ENCODE measurements at regions not wholly inside any gene's neighbourhood (a gene's known extent, or its start where the extent isn't known, plus 50 kb on each side); places are given as distances from the start of the nearest gene placed in this dataset.

DNA sequence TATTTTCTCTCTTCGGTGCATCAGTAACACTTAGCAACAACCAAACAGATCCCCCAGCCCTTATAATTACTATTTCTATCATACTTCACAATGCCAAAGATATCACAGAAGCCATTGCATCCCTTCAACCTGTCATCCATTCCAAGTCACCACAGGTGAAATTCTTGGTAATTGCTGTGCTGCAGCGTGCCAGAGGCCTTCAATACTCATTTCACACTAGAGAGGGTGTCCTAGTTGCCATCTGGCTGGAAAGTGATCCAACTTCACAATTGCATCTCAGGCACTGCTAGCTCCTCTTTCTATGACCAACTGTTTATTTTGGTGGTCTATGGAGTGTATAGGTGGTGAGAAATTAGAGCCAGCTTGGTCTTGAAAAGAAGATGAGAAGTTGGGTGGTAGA is 131.2 kb downstream of the NUP35 start:
- Histone ChIP-seq H3K9me3 (ENCODE audit: control insufficient read depth, insufficient read depth, low read length) (peaks cover under 1% of the 10 kb centered on the region; the same call in 1 of the 2 replicates), H3K4me3 (ENCODE audit: low read depth, low read length) (no peak overlapping the region), H3K27me3 (ENCODE audit: control insufficient read depth, insufficient read depth, low read length) (no peaks in the 10 kb centered on the region), H3K27ac (ENCODE audit: low read depth, low read length) (no peak overlapping the region)
- ChIA-PET CTCF (no interaction called here), POLR2A (no interaction called here)
- DNase-seq (ENCODE audit: low read depth, low spot score), result no peak
- TF ChIP-seq CTCF (IDR thresholded peaks at IDR 0.05; ENCODE audit: low read depth, low read length), result no peak

DNA sequence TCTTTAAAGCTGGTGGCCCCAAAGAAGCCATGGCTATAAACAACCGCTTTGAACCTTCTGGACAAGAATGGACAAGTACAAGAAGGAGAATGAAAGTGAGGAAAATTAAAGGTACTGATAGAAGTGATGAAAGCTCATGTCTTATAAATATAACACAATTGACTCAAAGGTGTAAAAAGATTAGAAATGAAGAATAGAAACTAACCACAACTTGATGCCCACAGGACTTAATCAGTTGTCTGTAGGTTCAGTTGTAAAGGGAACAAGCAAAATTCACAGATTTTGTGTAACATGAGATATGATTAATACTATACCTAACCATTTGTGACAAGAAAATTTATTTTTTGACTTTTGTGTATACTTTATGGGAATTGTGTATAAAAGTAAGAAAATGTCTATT is 135.7 kb downstream of the NUP35 start:
- TF ChIP-seq CTCF (IDR thresholded peaks at IDR 0.05; ENCODE audit: low read depth, low read length), result no peak
- no peak overlapping the region for H3K27ac ChIP-seq (ENCODE audit: low read depth, low read length)
- DNase-seq (ENCODE audit: low read depth, low spot score), result no peak
- H3K9me3 ChIP-seq (ENCODE audit: control insufficient read depth, insufficient read depth, low read length), result peaks cover 8% of the 10 kb centered on the region; the same call in 1 of the 2 replicates
- ChIA-PET CTCF (interaction anchor here (0.9 kb wide), 1 partner anchor 12 kb away, joined by 3 read pairs; no protein-coding TSS in a partner anchor), POLR2A (no interaction called here)
- H3K27me3 ChIP-seq (ENCODE audit: control insufficient read depth, insufficient read depth, low read length), result no peaks in the 10 kb centered on the region
- no peak overlapping the region for H3K4me3 ChIP-seq (ENCODE audit: low read depth, low read length)

DNA sequence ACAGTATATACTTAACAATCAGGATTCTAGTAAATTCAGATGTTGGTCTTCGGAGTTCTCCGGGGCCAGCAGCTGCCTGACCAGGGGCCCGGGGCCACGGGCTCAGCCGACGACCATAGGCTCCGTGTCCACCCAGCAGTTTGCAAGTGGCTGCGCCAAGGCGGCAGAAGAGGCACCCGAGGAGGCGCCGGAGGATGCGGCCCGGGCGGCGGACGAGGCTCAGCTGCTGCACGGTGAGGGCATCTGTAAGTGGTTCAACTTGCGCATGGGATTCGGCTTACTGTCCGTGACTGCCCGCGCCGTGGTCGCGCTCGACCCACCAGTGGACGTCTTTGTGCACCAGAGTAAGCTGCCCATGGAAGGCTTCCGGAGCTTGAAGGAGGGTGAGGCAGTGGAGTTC is 136.3 kb downstream of the NUP35 start:
- Histone ChIP-seq H3K9me3 (ENCODE audit: control insufficient read depth, insufficient read depth, low read length) (peaks cover 11% of the 10 kb centered on the region; the same call in 1 of the 2 replicates), H3K4me3 (ENCODE audit: low read depth, low read length) (no peak overlapping the region), H3K27ac (ENCODE audit: low read depth, low read length) (no peak overlapping the region), H3K27me3 (ENCODE audit: control insufficient read depth, insufficient read depth, low read length) (no peaks in the 10 kb centered on the region)
- ChIA-PET POLR2A (no interaction called here), CTCF (no interaction called here)
- DNase-seq (ENCODE audit: low read depth, low spot score), result no peak
- no peak for TF ChIP-seq CTCF (IDR thresholded peaks at IDR 0.05; ENCODE audit: low read depth, low read length)

- POLR2A ChIA-PET, result no interaction called here
- CTCF ChIA-PET, result no interaction called here
- no peak for DNase-seq (ENCODE audit: low read depth, low spot score)
- Histone ChIP-seq H3K27ac (ENCODE audit: low read depth, low read length) (no peak overlapping the region), H3K4me3 (ENCODE audit: low read depth, low read length) (no peak overlapping the region), H3K27me3 (ENCODE audit: control insufficient read depth, insufficient read depth, low read length) (no peaks in the 10 kb centered on the region), H3K9me3 (ENCODE audit: control insufficient read depth, insufficient read depth, low read length) (peaks cover 11% of the 10 kb centered on the region; the same call in 1 of the 2 replicates)
- TF ChIP-seq CTCF (IDR thresholded peaks at IDR 0.05; ENCODE audit: low read depth, low read length), result no peak
Measured at GRCh38 chr2:183264890-183265535, 140.8 kb downstream of the NUP35 start.

DNA sequence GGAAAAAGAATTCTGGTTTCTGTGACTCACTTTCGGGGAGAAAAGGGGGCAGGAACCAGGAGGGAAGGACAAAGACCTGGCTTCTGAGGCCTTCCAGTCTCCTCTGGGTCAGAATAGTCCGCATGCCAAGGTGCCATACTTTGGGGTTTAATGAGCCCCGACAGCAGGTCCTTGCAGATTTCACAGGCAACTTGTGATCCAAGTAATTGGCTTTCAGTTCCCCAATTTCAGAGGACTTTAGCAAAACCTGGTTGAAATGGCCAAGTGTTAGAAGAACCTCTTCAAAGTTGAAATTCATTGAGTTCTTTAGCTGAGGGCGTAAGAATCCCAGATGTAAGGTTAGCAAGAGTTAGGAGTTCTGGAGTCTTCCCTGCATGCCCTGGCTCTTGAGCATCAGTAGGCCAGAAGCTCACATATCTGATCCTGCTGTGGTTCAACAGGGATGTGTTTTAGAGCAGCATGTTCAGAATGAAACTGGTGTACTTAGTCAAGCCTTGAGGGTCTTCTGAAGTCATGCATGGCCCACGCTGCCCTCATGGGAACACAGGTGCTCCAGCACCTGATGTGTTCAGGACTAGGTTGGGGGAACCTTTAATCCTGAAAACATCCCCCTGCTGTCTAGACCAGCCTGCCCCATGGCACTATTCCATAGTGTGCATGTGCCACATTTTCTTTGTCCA is 143.0 kb downstream of the NUP35 start:
- CTCF ChIA-PET, result no interaction called here
- Histone ChIP-seq H3K4me3 (ENCODE audit: low read depth, low read length) (no peak overlapping the region), H3K27ac (ENCODE audit: low read depth, low read length) (no peak overlapping the region), H3K9me3 (ENCODE audit: control insufficient read depth, insufficient read depth, low read length) (peaks cover 7% of the 10 kb centered on the region; the same call in 1 of the 2 replicates), H3K27me3 (ENCODE audit: control insufficient read depth, insufficient read depth, low read length) (no peaks in the 10 kb centered on the region)
- no peak for TF ChIP-seq CTCF (IDR thresholded peaks at IDR 0.05; ENCODE audit: low read depth, low read length)
- POLR2A ChIA-PET, result no interaction called here
- no peak for DNase-seq (ENCODE audit: low read depth, low spot score)
